Jurkat, Clone E6-1 (cell line): ENCODE measurements at regions not wholly inside any gene's neighbourhood (a gene's known extent, or its start where the extent isn't known, plus 50 kb on each side); places are given as distances from the start of the nearest gene placed in this dataset.
A peak's percentile ranks its signal among the peaks of the same experiment; 100 is the strongest.
"Not testable (repeated sequence)": the region's sequence is repeated elsewhere in the genome, so short reads cannot be mapped to it uniquely, and the experiment has no call there.

Experiments
- DNase-seq: peaks from one replicate; pipeline ENCODE4 v3.0.0-alpha.2; 2011; ENCODE audit warnings: low read depth, low spot score
- H3K4me3 ChIP-seq: 2 replicates; pipeline ENCODE4 v1.5.1; 2011; ENCODE audit warnings: mild to moderate bottlenecking, low read length, control low read depth, moderate library complexity

DNA sequence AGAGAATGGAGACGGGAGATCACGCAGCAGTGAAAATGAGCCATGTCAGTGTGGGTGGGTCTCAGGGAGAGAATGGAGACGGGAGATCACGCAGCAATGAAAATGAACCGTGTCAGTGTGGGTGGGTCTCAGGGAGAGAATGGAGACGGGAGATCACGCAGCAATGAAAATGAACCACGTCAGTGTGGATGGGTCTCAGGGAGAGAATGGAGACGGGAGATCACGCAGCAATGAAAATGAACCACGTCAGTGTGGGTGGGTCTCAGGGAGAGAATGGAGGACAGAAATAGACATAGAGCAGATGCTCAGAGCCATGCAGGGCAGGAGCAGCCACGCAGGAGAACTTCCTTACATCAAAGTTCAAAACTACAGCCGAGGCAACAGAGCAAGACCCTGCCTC is 89.8 kb upstream of the LPCAT1 start:
- H3K4me3 ChIP-seq, DNase-seq: not testable (repeated sequence)

DNA sequence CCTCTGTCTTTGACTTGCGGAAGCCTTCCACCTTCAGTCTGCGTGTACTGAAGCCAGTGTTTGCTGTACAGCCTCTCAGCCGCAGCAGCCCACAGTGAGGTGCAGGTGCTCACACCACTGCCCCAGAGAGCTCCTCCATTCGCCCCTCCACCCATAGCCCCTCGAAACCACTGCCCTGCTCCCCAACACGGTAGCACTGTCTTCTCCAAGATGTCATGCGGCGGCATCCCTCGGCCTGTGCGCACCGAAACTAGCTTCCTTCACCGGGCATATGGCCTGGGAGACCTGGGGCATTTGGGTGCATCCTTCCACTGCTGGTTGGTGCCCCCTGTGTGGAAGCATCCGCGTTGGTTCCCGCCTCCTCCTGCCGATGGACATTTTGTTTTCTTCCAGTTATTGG is 86.8 kb upstream of the LPCAT1 start:
- not testable (repeated sequence) for DNase-seq, H3K4me3 ChIP-seq

DNA sequence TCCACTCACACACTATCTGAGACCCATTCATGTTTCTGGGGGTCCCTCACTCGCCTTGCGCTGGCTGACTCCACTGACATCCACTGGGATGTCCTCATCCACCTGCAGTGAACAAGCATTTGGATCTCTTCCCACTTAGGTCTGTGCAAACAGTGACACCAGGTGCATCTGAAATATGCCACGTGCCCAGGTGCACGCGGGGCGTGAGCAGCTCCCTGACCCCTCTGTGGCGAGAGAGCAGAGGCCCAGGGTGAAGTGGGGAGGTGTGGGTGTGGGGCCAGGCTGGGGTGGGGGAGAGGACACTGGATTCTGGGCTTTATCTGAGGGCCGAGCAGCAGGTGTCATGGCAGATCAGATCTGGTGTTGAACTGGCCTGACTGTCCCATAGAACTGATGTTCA is 85.4 kb upstream of the LPCAT1 start:
- DNase-seq, H3K4me3 ChIP-seq: not testable (repeated sequence)

DNA sequence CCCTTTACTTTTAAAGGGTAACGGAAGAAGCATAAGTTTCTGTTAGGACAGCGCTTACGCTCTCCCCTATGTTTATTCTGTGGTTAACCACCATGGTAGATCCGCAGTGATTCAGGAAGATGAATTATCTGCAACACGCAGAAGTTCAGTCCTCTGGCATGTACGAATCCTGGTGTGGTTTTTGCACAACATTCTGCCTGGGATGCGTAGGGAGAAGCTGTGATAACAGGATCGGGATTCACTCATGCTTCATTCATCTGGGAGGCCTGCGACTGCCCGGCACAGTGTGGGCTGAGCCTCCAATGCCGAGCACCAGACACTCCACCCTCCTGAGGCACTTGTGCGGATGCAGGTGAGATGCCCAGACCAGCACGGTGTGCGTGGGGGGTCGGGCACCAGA is 84.6 kb upstream of the LPCAT1 start:
- H3K4me3 ChIP-seq, result not testable (repeated sequence)
- peak; percentile 51 for DNase-seq

DNA sequence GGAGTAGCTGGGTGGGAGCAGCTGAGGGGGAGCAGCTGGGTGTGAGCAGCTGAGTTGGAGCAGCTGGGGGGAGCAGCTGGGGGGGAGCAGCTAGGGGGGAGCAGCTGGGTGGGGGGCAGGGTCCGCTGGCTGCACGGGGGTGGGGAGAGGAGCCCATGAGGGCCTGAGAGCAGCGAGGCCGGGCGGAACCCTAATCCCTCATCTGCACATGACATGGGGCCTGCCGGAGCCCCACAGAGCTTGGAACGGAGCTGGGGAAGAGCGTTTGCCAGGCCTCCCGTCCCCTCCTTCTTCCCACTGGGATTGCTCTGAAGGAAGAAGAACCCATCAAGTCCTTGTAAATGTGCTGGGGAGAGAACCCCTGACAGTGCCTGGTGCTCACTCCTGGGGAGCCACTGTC is 83.2 kb upstream of the LPCAT1 start:
- not testable (repeated sequence) for H3K4me3 ChIP-seq, DNase-seq

DNA sequence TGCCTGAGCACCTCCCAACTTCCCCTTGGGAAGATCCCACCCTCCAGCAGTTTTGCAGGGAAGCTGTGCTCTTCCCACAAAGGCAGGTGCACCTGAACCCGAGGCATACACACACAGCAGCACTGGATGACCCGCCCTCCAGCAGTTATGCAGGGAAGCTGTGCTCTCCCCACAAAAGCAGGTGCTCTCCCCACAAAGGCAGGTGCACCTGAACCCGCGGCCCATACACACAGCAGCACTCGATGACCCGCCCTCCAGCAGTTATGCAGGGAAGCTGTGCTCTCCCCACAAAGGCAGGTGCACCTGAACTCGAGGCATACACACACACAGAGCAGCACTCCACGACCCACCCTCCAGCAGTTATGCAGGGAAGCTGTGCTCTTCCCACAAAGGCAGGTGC is 80.2 kb upstream of the LPCAT1 start:
- DNase-seq, result peak; percentile 43
- not testable (repeated sequence) for H3K4me3 ChIP-seq

DNA sequence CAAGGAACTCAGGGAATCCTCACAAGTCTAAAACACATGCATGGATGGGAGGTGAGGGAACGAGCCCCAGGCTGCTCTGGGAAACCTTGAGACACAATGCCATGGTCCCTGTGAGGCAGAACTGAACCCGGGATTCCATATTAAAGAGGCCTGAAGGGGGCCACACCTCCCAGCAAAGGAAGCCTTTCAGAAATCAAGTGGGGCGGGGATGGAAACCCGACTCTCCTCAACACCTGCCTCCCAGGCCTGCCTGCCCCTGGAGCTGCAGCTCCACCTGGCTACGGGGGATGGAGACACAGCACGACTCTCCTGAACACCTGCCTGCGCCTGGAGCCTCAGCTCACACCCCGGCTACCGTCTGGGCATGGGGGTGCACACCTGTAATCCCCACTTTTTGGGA is 77.8 kb upstream of the LPCAT1 start:
- not testable (repeated sequence) for H3K4me3 ChIP-seq
- DNase-seq, result peak; percentile 8

DNA sequence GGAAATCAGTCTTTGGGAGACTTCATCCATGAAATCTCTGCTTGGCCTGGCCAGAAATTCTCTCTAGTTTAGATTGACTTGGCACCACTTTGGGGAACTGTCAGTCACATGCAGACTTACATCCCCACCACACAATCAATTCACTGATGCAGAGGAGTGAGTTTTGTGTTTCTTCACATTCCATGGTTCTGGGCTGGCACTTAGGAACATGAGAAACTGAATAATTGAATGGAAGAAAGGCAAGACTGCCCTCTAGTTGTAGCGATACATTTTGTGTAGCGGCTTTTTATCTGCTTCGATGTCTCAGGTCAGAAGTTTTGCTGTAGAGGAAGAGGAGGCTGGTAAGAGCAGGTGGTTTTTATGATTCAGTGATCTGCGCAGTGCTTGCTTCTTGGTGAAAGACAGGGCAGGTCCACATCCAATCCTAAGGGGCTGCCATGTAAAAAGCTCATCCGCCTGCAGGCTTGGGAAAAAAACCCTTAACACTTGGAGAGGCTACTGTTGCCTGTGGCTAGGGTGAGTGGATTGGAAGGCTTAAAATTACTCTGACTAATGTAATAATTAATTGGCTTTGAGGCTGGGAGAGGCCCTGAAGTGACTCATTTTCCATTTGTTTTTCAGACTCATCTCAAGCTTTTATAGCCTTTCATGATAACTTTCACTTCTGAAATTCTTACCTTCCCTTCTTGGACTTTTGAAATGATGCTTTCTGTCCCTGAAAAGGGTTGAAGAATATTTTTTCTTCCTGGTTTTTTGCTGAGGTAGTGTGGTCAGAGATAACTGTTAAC is 75.4 kb upstream of the LPCAT1 start:
- DNase-seq, result peak; percentile 19

DNA sequence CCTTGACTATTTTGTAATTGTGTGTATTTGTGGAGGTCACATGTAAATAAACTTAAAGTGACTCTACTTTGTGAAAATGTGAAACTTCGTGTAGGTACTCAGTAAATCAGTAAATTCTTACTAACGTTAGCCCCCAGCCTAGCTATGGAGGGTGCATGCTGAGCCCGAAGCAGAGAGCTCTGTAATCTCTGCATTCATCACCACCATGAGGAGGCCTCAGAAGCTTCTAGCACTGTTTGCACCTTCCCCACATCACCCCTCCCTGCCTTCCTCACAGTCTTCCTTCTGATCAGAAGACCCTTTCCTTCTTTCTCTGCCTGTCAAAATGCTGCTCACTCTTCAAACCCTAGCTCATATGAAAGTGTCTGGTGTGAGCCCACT is 73.3 kb upstream of the LPCAT1 start:
- H3K4me3 ChIP-seq, result peak overlapping the region; percentile 32
- not testable (repeated sequence) for DNase-seq

More for the DNA sequence above, 75.4 kb upstream of the LPCAT1 start:
- not testable (repeated sequence) for H3K4me3 ChIP-seq

DNA sequence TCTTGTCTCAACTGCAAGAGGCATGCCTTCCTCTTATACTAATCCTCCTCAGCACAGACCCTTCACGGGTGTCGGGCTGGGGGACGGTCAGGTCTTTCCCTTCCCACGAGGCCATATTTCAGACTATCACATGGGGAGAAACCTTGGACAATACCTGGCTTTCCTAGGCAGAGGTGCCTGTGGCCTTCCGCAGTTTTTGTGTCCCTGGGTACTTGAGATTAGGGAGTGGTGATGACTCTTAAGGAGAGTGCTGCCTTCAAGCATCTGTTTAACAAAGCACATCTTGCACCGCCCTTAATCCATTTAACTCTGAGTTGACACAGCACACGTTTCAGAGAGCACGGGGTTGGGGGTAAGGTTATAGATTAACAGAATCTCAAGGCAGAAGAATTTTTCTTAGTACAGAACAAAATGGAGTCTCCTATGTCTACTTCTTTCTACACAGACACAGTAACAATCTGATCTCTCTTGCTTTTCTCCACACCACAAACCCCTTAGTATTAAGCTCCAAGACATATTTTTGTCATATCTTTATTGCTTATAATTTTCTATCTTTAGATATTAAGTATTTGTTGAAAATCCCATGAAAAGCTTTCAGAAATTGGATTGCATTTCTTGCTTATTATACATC is 72.8 kb upstream of the LPCAT1 start:
- not testable (repeated sequence) for H3K4me3 ChIP-seq, DNase-seq

DNA sequence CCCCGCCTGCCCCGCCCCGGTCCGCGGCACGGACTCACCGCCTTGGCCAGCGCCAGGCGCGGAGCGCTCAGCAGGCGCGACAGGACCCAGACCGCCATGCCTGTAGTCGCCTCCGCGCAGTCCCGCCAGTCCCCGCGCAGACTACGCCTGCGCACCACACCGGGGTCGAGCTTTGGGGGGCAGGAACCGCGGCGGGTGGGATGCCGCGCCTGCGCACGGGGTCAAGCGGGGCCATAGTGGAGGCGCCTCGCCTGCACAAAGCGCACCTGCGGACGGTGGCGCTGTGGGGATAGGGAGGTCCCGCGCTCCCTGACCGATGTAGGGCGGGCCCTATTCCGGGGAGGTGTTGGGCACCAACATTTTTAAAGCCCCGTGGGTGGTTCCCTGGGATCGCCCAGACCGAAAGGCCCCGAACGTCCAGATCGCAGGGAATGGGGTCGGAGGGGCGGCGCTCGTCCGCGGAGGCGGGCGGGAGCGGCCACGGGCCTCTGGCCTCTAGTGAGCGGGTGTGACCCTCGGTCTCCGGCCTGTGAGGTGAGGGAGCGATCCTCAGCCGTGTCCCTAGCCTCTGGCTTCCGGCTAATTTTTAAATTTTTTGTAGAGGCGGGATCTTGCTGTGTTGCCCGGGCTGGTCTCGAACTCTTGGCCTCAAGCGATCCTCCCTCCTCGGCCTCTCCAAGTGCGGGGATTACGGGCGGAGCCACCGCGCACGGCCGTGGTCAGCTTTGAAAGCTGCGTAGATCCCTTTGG is 70.8 kb upstream of the LPCAT1 start:
- H3K4me3 ChIP-seq, result peak overlapping the region; percentile 78
- peak; percentile 86 for DNase-seq

DNA sequence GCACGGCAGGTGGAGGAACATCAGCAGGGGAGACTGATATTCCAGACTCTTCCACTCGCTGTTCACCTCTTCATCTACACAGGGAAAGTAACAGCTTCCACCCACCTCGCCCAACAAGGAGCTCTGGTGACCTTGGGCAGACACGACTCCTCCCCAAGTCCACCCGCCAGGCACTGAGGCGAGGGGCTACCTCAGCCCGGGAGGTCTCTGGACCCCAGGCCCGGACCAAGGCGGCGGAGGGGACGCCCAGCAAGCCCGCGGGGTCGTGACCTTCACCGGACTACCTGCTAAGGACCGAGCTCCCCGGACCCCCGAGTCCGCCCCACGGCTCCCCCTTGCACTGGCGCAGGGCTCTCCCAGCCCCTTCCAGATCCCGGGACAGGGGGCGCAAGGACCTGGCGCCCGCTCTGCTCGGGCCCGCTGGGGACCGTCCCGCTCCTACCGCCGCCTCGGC is 70.2 kb upstream of the LPCAT1 start:
- DNase-seq, result no peak
- H3K4me3 ChIP-seq, result peak overlapping the region; percentile 78

DNA sequence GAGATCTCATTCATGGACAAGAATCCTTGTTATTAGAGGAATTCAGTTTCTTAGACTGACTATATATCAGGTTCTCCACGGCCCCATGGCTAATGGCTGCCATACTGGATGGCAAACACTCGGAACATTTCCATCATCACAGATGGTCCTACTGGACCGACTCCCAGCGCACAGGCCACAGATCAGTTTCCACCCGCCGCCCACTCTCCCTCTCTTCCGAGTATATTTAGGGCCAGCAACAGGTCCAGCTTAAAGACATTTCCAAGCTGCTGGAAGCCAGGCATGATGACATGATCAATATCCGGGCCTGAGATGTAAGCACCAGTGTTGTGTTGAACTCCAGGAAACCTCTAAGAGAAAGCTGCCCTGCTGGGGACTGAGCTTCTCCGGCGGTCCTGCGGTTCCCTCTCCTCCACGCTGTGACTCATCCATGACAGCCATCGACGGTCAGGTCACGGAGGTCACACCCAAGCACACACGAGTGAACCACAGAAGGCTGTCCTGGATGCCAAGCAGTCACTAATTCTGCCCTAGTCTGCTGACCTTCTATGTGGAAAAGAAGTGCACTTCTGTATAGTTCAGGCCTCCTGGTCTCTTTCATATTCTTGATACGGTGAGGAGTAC is 64.4 kb upstream of the LPCAT1 start:
- not testable (repeated sequence) for DNase-seq

DNA sequence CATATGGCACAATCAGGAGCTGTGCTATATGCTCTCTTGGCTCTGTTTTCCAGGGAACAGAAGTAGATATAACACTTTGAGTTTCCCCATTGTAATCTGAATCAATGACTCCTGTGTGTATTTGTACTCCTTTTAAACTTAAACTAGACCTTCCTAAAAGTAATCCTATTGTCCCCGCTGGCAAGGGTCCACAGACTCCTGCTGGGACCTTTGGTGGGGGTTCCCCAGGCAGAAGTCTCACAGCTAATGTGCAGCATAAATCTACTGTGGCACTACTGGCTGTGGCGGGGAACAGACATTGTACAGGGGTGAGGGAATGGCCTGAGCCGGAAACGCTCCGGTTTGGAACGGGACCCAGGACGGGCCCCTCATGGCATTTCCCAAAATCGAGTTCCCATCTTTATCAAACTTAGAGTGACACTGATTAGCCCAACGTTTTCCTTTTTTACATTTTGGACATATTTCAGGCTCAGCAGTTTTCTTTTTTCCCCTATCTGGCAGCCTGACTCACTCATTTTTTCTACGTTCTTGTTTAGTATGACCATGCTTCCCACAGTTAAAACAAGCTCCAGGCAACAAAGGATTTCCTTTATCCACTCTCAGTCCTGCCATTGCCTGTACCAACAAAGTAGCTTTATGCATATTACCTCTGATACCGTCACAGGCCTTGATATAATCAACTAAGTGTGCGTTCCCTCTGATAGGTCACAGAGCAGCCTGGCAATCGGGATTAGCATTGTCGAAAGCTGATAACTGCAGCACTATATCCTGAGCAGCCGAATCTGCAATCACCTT is 59.5 kb upstream of the LPCAT1 start:
- DNase-seq, H3K4me3 ChIP-seq: not testable (repeated sequence)

More for the DNA sequence above, 64.4 kb upstream of the LPCAT1 start:
- not testable (repeated sequence) for H3K4me3 ChIP-seq

DNA sequence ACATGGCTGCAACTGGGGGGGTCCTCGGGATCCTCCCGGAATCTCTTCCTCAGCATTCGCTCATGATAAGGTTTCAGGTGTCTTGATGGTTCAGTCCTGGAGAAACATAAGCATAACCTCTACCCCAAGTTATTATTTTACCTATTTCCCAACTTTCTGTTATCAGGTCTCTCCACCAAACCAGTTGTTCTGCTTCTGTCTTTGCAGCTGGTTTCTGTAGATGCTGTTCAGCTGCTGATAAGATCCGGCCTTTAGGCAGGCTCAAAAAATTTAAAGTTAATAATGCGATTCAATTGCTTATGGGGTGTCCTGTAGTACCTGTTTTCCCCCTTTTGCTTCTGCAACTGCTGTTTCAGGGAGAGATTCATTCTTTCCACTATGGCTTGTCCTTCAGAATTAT is 55.6 kb upstream of the LPCAT1 start:
- not testable (repeated sequence) for DNase-seq, H3K4me3 ChIP-seq

DNA sequence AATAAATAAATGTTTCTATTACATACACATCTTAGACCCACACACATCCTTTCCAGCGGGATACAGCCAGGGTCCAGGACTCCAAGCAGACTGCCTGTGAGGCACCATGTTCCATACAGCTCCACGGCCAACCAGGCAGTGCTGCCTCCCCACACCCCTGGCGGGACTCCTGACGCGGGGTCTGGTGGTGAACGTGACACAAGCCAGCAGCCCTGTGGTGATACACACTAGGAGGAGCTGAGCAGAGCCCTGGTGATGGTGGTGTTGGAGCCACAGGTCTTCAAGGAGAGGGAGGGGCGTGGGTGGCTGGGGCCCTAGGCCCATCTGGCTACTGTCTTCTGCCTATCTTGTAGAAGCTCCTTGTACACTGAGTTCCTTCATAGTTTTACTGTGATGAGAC is 53.1 kb upstream of the LPCAT1 start:
- H3K4me3 ChIP-seq, DNase-seq: not testable (repeated sequence)

DNA sequence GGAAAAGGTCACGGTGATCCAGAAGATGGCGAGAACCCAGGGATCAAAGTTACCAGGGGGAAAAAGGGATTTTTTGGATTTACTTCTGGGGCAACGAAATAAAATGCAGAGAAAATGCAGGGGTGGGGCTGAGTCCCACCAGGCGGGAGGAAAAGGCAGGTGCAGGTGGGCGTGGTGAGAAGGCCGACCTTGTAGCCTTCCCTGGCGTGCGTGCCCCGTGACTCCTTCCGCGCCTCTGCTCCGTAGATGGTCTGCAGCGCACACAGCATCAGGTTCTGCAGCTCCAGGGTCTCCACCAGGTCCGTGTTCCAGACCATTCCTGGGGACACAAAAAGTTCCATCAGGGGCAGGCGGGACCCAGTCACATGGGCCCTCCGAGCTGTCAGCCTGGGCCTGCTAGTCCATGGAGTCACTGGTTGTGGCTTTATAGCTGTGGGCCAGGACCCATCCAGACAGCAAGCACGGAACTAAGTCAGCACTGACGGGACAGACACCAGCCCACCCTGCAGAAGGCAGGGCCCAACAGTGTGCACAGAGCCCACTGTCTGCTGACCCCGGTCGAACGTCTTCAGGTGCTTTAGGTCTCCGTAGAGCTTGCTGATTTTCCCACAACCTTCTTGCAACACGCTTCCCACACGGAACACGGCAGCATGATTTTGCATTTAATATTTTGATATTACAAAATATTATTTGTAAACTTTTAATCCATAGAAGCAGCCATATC is 52.4 kb upstream of the LPCAT1 start:
- DNase-seq, result not testable (repeated sequence)

DNA sequence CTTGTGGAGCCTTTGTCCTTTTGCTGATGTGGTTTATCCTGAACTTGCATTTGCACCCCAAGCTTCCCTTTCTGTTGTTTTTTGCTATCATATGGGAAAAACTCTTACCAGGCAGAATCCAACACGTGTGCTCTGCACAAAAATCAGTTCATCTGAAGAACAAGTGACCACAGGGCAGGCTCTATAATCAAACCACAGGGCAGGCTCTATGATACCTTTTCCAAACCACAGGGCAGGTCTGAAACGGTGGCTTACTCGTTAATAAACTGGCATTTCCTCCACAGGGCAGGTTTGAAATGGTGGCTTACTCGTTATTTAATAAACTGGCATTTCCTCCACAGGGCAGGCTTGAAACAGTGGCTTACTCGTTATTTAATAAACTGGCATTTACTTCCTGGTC is 51.7 kb upstream of the LPCAT1 start:
- DNase-seq, H3K4me3 ChIP-seq: not testable (repeated sequence)

More for the DNA sequence above, 52.4 kb upstream of the LPCAT1 start:
- H3K4me3 ChIP-seq, result not testable (repeated sequence)
